ENCODE measurements at regions not wholly inside any gene's neighbourhood (a gene's known extent, or its start where the extent isn't known, plus 50 kb on each side); places are given as distances from the start of the nearest gene placed in this dataset.
"Not testable (repeated sequence)": the region's sequence is repeated elsewhere in the genome, so short reads cannot be mapped to it uniquely, and the experiment has no call there.

DNA sequence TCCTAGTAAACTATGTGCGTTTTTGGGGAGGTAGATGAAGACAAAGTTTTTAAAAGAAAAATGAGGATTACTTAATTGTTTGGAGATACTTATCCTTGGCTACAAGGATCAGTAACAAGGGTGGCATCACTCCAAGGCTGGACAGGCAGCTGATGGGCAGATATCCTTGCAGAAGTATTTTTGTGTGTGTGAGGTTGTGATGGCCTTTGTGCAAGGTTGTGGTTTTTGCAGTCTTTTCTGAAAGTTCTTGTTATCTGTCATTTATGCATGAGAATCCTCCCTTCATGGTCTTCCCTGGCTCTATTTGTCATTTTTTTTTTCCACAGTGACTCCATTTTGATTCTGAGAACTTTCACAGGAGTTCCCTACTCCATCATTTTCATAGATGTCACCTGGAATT is 96.0 kb upstream of the C1GALT1C1 start:
- Mint-ChIP-seq H3K4me1 (ENCODE audit: unreplicated experiment) (peaks cover 4% of the 10 kb centered on the region), H3K27ac (ENCODE audit: unreplicated experiment) (no peak overlapping the region), H3K9me3 (ENCODE audit: unreplicated experiment) (peaks cover 18% of the 10 kb centered on the region), H3K36me3 (ENCODE audit: unreplicated experiment) (no peaks in the 10 kb centered on the region), H3K4me3 (ENCODE audit: unreplicated experiment) (no peak overlapping the region), H3K27me3 (ENCODE audit: unreplicated experiment) (no peaks in the 10 kb centered on the region)
- TF ChIP-seq, protein P1, sequence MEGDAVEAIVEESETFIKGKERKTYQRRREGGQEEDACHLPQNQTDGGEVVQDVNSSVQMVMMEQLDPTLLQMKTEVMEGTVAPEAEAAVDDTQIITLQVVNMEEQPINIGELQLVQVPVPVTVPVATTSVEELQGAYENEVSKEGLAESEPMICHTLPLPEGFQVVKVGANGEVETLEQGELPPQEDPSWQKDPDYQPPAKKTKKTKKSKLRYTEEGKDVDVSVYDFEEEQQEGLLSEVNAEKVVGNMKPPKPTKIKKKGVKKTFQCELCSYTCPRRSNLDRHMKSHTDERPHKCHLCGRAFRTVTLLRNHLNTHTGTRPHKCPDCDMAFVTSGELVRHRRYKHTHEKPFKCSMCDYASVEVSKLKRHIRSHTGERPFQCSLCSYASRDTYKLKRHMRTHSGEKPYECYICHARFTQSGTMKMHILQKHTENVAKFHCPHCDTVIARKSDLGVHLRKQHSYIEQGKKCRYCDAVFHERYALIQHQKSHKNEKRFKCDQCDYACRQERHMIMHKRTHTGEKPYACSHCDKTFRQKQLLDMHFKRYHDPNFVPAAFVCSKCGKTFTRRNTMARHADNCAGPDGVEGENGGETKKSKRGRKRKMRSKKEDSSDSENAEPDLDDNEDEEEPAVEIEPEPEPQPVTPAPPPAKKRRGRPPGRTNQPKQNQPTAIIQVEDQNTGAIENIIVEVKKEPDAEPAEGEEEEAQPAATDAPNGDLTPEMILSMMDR (IDR thresholded peaks at IDR 0.05): no peak
- DNase-seq (ENCODE audit: extremely low spot score, unreplicated experiment): no peak

DNA sequence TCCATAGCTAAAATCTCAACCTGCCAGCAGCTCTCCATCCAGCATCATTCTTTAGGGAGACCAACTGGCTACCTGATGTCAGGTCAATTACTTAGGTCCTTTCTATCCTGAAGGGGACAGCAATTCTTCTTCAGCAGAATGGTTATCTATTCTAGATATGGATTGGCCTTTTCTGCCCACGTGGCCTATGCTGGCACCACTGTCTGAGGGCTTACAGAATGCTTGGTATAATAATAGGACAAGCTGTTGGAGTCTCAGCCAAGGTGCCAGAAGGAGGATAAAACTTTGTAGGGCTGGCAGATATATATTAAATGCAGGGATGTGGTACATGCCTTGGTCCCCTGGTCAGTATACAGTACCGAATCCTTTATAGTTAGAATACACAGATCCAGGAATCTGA is 89.8 kb upstream of the C1GALT1C1 start:
- Mint-ChIP-seq H3K4me1 (ENCODE audit: unreplicated experiment) (no peaks in the 10 kb centered on the region), H3K9me3 (ENCODE audit: unreplicated experiment) (peaks cover 27% of the 10 kb centered on the region), H3K4me3 (ENCODE audit: unreplicated experiment) (no peak overlapping the region), H3K36me3 (ENCODE audit: unreplicated experiment) (no peaks in the 10 kb centered on the region), H3K27ac (ENCODE audit: unreplicated experiment) (no peak overlapping the region), H3K27me3 (ENCODE audit: unreplicated experiment) (no peaks in the 10 kb centered on the region)
- no peak for DNase-seq (ENCODE audit: extremely low spot score, unreplicated experiment)
- TF ChIP-seq, protein P1 (IDR thresholded peaks at IDR 0.05): no peak

GRCh38 chrX:120718969-120719368 is 89.1 kb upstream of the C1GALT1C1 start:
- no peak overlapping the region for H3K4me3 Mint-ChIP-seq (ENCODE audit: unreplicated experiment)
- H3K36me3 Mint-ChIP-seq (ENCODE audit: unreplicated experiment): no peaks in the 10 kb centered on the region
- no peaks in the 10 kb centered on the region for H3K27me3 Mint-ChIP-seq (ENCODE audit: unreplicated experiment)
- H3K4me1 Mint-ChIP-seq (ENCODE audit: unreplicated experiment): no peaks in the 10 kb centered on the region
- peaks cover 27% of the 10 kb centered on the region for H3K9me3 Mint-ChIP-seq (ENCODE audit: unreplicated experiment)
- TF ChIP-seq, protein P1 (IDR thresholded peaks at IDR 0.05): no peak
- no peak overlapping the region for H3K27ac Mint-ChIP-seq (ENCODE audit: unreplicated experiment)
- DNase-seq (ENCODE audit: extremely low spot score, unreplicated experiment): no peak

DNA sequence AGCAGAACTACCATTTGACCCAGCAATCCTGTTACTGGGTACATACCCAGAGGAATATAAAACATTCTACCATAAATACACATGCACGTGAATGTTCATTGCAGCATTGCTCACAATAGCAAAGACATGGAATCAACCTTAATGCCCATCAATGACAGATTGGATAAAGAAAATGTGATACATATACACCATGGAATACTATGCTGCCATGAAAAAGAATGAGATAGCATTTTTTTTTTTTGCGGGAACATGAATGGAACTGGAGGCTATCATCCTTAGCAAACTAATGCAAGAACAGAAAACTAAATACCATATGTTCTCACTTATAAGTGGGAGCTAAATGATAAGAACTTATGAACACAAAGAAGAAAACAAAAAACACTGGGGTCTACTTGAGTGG is 72.5 kb upstream of the C1GALT1C1 start:
- H3K4me1 Mint-ChIP-seq (ENCODE audit: unreplicated experiment); H3K36me3 Mint-ChIP-seq (ENCODE audit: unreplicated experiment); H3K27me3 Mint-ChIP-seq (ENCODE audit: unreplicated experiment); H3K4me3 Mint-ChIP-seq (ENCODE audit: unreplicated experiment); DNase-seq (ENCODE audit: extremely low spot score, unreplicated experiment); H3K27ac Mint-ChIP-seq (ENCODE audit: unreplicated experiment): not testable (repeated sequence)
- H3K9me3 Mint-ChIP-seq (ENCODE audit: unreplicated experiment): peaks cover 42% of the 10 kb centered on the region

DNA sequence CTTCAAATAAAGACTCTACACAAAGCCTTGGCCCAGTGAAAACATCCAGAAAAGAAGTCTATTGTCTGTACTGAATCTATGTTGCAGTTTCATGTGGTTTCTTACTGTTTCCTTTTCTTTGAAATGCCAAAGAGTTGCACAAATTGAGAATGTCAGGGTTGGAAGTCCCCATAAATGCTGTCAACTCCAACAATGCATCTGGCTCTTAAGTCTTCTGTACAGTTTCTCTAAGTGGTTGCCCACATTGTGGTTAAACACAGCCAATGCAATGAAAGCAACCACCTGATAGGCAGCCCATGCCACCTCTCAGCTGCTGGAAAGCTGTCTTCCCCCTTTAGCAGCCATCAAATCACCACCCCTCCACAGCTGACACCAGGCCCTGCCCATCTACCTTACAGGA is 67.2 kb upstream of the C1GALT1C1 start:
- Mint-ChIP-seq H3K9me3 (ENCODE audit: unreplicated experiment) (peaks cover 44% of the 10 kb centered on the region), H3K27ac (ENCODE audit: unreplicated experiment) (no peak overlapping the region), H3K36me3 (ENCODE audit: unreplicated experiment) (peaks cover 5% of the 10 kb centered on the region), H3K27me3 (ENCODE audit: unreplicated experiment) (no peaks in the 10 kb centered on the region), H3K4me1 (ENCODE audit: unreplicated experiment) (no peaks in the 10 kb centered on the region), H3K4me3 (ENCODE audit: unreplicated experiment) (no peak overlapping the region)
- DNase-seq (ENCODE audit: extremely low spot score, unreplicated experiment): no peak
- TF ChIP-seq, protein P1 (IDR thresholded peaks at IDR 0.05): no peak

- no peak overlapping the region for H3K27ac Mint-ChIP-seq (ENCODE audit: unreplicated experiment)
- H3K4me3 Mint-ChIP-seq (ENCODE audit: unreplicated experiment): no peak overlapping the region
- H3K9me3 Mint-ChIP-seq (ENCODE audit: unreplicated experiment): peaks cover 11% of the 10 kb centered on the region
- H3K27me3 Mint-ChIP-seq (ENCODE audit: unreplicated experiment): no peaks in the 10 kb centered on the region
- TF ChIP-seq, protein P1 (IDR thresholded peaks at IDR 0.05): no peak
- H3K36me3 Mint-ChIP-seq (ENCODE audit: unreplicated experiment): peaks cover 1% of the 10 kb centered on the region
- H3K4me1 Mint-ChIP-seq (ENCODE audit: unreplicated experiment): no peaks in the 10 kb centered on the region
- no peak for DNase-seq (ENCODE audit: extremely low spot score, unreplicated experiment)
Observed at GRCh38 chrX:120692319-120692718, 62.5 kb upstream of the C1GALT1C1 start.
